ENCODE measurements at regions not wholly inside any gene's neighbourhood (a gene's known extent, or its start where the extent isn't known, plus 50 kb on each side); places are given as distances from the start of the nearest gene placed in this dataset.
"Not testable (repeated sequence)": the region's sequence is repeated elsewhere in the genome, so short reads cannot be mapped to it uniquely, and the experiment has no call there.

DNA sequence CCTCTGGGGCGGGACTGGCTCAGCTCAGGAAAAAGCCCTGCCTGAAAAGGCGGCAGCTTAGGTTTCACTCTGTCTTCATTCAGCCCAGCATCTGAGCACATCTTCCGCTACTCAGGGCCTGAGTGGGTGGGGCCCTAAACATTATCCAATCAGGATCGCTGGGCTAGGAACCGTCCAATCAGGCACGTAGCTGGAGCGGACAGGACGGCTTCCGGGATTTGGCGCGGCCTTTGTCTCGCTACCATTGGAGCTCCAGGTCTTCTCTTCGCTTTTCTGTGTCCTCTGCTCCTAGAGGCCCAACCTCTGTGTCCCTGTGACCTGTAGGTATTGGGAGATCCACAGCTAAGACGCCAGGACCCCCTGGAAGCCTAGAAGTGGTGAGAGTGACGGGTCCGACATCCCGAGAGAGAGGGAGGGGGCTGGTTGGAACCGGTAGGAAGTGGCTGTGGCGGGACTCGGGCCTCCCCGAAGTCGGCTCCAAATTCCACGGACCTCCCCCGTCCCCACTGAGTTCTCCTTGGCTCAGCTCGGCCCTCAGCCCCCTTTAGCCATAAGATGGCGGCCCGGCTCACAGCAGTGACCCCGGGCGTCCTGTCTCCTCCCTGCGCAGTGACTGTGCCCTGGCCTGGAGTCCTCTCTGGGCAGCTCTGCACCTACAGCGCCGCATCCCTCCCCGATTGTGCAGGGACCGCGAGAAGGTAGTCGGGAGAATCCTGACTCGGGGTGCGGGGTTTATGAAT lies 99.1 kb downstream of the ZNF680 start:
- Histone ChIP-seq H3K4me2 (replicated peaks; ENCODE audit: low read depth, low read length, poor library complexity, severe bottlenecking) (peak overlapping the region; percentile 38), H3K27me3 (replicated peaks in 1 of 4; ENCODE audit: control extremely low read depth in 1 of 4, control insufficient read depth in 3 of 4, insufficient read depth in 4 of 4, low read length in 3 of 4) (no peaks in the 10 kb centered on the region), H3K9ac (ENCODE audit: low read length) (peak overlapping the region; percentile 42), H2AFZ (ENCODE audit: insufficient read depth, low read depth, low read length, poor library complexity, severe bottlenecking) (peak overlapping the region; percentile 60), H4K20me1 (ENCODE audit: control insufficient read depth, insufficient read depth, low read length, poor library complexity, severe bottlenecking) (no peaks in the 10 kb centered on the region), H3K9me3 (ENCODE audit: control extremely low read depth in 1 of 3, control insufficient read depth in 2 of 3, insufficient read depth in 1 of 3, low read length in 2 of 3) (peaks cover 0 to 31% (median 7%) of the 10 kb centered on the region in 3 donors), H3K4me3 (ENCODE audit: control extremely low read depth in 1 of 5, extremely low read depth in 1 of 5, insufficient read depth in 1 of 5, low read depth in 2 of 5, low read length in 4 of 5) (peak overlapping the region in 3 of 5 experiments; percentile 47 to 53 (median 51)), H3K79me2 (ENCODE audit: control insufficient read depth, insufficient read depth, low read length) (no peaks in the 10 kb centered on the region), H3K4me1 (ENCODE audit: control insufficient read depth in 2 of 2, insufficient read depth in 2 of 2, low read length in 2 of 2) (no peaks in the 10 kb centered on the region), H3K27ac (ENCODE audit: low read length in 2 of 2) (no peak overlapping the region), H3K36me3 (replicated peaks in 1 of 2; ENCODE audit: control extremely low read depth in 1 of 2, control insufficient read depth in 1 of 2, extremely low read depth in 1 of 2, insufficient read depth in 2 of 2, low read length in 1 of 2) (no peaks in the 10 kb centered on the region)
- Mint-ChIP-seq H3K4me3 (peak overlapping the region; percentile 72), H3K4me1 (peaks cover 2% of the 10 kb centered on the region), H3K27ac (peak overlapping the region; percentile 26), H3K9me3 (ENCODE audit: insufficient read depth) (peaks cover 2% of the 10 kb centered on the region), H3K27me3 (no peaks in the 10 kb centered on the region)
- TF ChIP-seq CTCF (IDR thresholded peaks at IDR 0.05) (no peak), EZH2 (IDR thresholded peaks at IDR 0.05; ENCODE audit: borderline replicate concordance, insufficient read depth, low read depth, low read length, poor library complexity, severe bottlenecking) (no peak)
- 79% methylated on average over 29 of the region's 38 CpGs for WGBS (ENCODE audit: insufficient coverage)
- CTCF ChIA-PET: no interaction called here
- ATAC-seq (ENCODE audit: low read depth) (peak; percentile 96), DNase-seq (peak; percentile 64)
- intact Hi-C loops (cut with micrococcal nuclease): loop anchor here (2.0 kb wide), 1 partner anchor 157 kb away; no protein-coding TSS in a partner anchor
- POLR2A ChIA-PET: interaction anchor here (0.8 kb wide), 1 partner anchor 157 kb away, joined by 3 read pairs; no protein-coding TSS in a partner anchor

DNA sequence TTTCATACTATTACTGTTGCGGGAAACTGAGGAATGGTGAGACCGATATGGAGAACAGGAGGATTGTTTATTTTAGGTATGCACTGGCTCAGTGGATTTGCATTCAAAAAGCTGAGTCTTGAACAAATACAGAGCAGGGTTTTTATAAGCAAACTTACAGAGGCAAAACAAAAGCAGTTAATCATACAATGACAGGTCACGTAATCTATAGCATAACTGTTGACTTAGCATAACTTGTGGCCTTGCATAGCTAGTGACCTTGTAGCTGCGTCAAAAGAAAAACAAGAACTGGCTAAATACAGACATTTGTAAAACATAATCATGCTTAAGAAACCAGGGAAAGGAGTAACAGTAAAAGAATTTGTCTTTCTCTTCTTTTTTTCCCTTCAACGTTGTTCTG lies 103.0 kb downstream of the ZNF680 start:
- H3K27me3 Mint-ChIP-seq: not testable (repeated sequence)

More for the DNA sequence above, 103.0 kb downstream of the ZNF680 start:
- H3K9ac ChIP-seq (ENCODE audit: low read length); H3K36me3 ChIP-seq (replicated peaks in 1 of 2; ENCODE audit: control extremely low read depth in 1 of 2, control insufficient read depth in 1 of 2, extremely low read depth in 1 of 2, insufficient read depth in 2 of 2, low read length in 1 of 2); H2AFZ ChIP-seq (ENCODE audit: insufficient read depth, low read depth, low read length, poor library complexity, severe bottlenecking); POLR2A ChIA-PET; DNase-seq; H3K27ac Mint-ChIP-seq; H3K4me1 Mint-ChIP-seq; H3K79me2 ChIP-seq (ENCODE audit: control insufficient read depth, insufficient read depth, low read length); H3K4me2 ChIP-seq (replicated peaks; ENCODE audit: low read depth, low read length, poor library complexity, severe bottlenecking); H3K4me3 Mint-ChIP-seq; H3K4me3 ChIP-seq (ENCODE audit: control extremely low read depth in 1 of 5, extremely low read depth in 1 of 5, insufficient read depth in 1 of 5, low read depth in 2 of 5, low read length in 4 of 5); H4K20me1 ChIP-seq (ENCODE audit: control insufficient read depth, insufficient read depth, low read length, poor library complexity, severe bottlenecking); H3K27ac ChIP-seq (ENCODE audit: low read length in 2 of 2); intact Hi-C loops (cut with micrococcal nuclease); H3K4me1 ChIP-seq (ENCODE audit: control insufficient read depth in 2 of 2, insufficient read depth in 2 of 2, low read length in 2 of 2); H3K27me3 ChIP-seq (replicated peaks in 1 of 4; ENCODE audit: control extremely low read depth in 1 of 4, control insufficient read depth in 3 of 4, insufficient read depth in 4 of 4, low read length in 3 of 4); H3K9me3 Mint-ChIP-seq (ENCODE audit: insufficient read depth); CTCF ChIA-PET; ATAC-seq (ENCODE audit: low read depth): not testable (repeated sequence)
- peaks cover 0 to 14% (median 5%) of the 10 kb centered on the region in 3 donors for H3K9me3 ChIP-seq (ENCODE audit: control extremely low read depth in 1 of 3, control insufficient read depth in 2 of 3, insufficient read depth in 1 of 3, low read length in 2 of 3)
- 100% methylated on average over 1 of the region's 5 CpGs for WGBS (ENCODE audit: insufficient coverage)
